ENCODE measurements at regions not wholly inside any gene's neighbourhood (a gene's known extent, or its start where the extent isn't known, plus 50 kb on each side); places are given as distances from the start of the nearest gene placed in this dataset.

- DNase-seq (ENCODE audit: low spot score), result no peak
Observed at GRCh38 chr2:56615760-56616159, 432.0 kb downstream of the CCDC85A start.

GRCh38 chr2:56624181-56624580 is 440.4 kb downstream of the CCDC85A start:
- no peak for DNase-seq (ENCODE audit: low spot score)

- no peak for DNase-seq (ENCODE audit: low spot score)
Observed at GRCh38 chr2:56626927-56627326, 443.1 kb downstream of the CCDC85A start.

GRCh38 chr2:56630286-56630685 is 446.5 kb downstream of the CCDC85A start:
- no peak for DNase-seq (ENCODE audit: low spot score)

GRCh38 chr2:56647997-56648396 is 464.2 kb downstream of the CCDC85A start:
- DNase-seq (ENCODE audit: low spot score), result no peak

- peak; percentile 16 for DNase-seq (ENCODE audit: low spot score)
Observed at GRCh38 chr2:56648802-56649201, 465.0 kb downstream of the CCDC85A start.

GRCh38 chr2:56654936-56655335 is 471.1 kb downstream of the CCDC85A start:
- no peak for DNase-seq (ENCODE audit: low spot score)

GRCh38 chr2:56656826-56657225 is 473.0 kb downstream of the CCDC85A start:
- no peak for DNase-seq (ENCODE audit: low spot score)

GRCh38 chr2:56666777-56667176 is 483.0 kb downstream of the CCDC85A start:
- no peak for DNase-seq (ENCODE audit: low spot score)

GRCh38 chr2:56671973-56672569 is 488.3 kb downstream of the CCDC85A start:
- DNase-seq (ENCODE audit: low spot score), result no peak

- no peak for DNase-seq (ENCODE audit: low spot score)
Observed at GRCh38 chr2:56674084-56674483, 490.3 kb downstream of the CCDC85A start.

GRCh38 chr2:56676966-56677365 is 493.2 kb downstream of the CCDC85A start:
- DNase-seq (ENCODE audit: low spot score), result no peak

- DNase-seq (ENCODE audit: low spot score), result peak; percentile 58
Observed at GRCh38 chr2:56680971-56681631, 497.3 kb downstream of the CCDC85A start.

GRCh38 chr2:56681659-56682396 is 498.0 kb downstream of the CCDC85A start:
- peak; percentile 41 for DNase-seq (ENCODE audit: low spot score)

GRCh38 chr2:56682397-56682760 is 498.6 kb downstream of the CCDC85A start:
- peak; percentile 9 for DNase-seq (ENCODE audit: low spot score)

- no peak for DNase-seq (ENCODE audit: low spot score)
Observed at GRCh38 chr2:56684327-56684726, 500.5 kb downstream of the CCDC85A start.

GRCh38 chr2:56685205-56685604 is 501.4 kb downstream of the CCDC85A start:
- DNase-seq (ENCODE audit: low spot score), result no peak

- DNase-seq (ENCODE audit: low spot score), result no peak
Observed at GRCh38 chr2:56687169-56687568, 503.4 kb downstream of the CCDC85A start.

- DNase-seq (ENCODE audit: low spot score), result no peak
Observed at GRCh38 chr2:56688661-56689060, 504.9 kb downstream of the CCDC85A start.

GRCh38 chr2:56693501-56693900 is 509.7 kb downstream of the CCDC85A start:
- no peak for DNase-seq (ENCODE audit: low spot score)

GRCh38 chr2:56703001-56703400 is 519.2 kb downstream of the CCDC85A start:
- DNase-seq (ENCODE audit: low spot score), result no peak

- no peak for DNase-seq (ENCODE audit: low spot score)
Observed at GRCh38 chr2:56705713-56706112, 521.9 kb downstream of the CCDC85A start.

GRCh38 chr2:56707218-56707617 is 523.4 kb downstream of the CCDC85A start:
- DNase-seq (ENCODE audit: low spot score), result no peak
